Posterior cingulate gyrus (tissue), 11 donors: ENCODE measurements at regions not wholly inside any gene's neighbourhood (a gene's known extent, or its start where the extent isn't known, plus 50 kb on each side); places are given as distances from the start of the nearest gene placed in this dataset.
"Not testable (repeated sequence)": the region's sequence is repeated elsewhere in the genome, so short reads cannot be mapped to it uniquely, and the experiment has no call there.

Experiments
- DNase-seq, 10 donors: peaks; one replicate each; pipeline versions ENCODE4 v3.0.0 to v3.0.0-alpha.2; 2020 to 2021; ENCODE audit warnings: mixed read lengths in 3 of 10
- intact Hi-C: fragments of 100-400 bp; cut with DNase I; formaldehyde crosslinking; loops from one replicate; pipeline ENCODE4 v1.15.1; 2023

GRCh38 chr18:39602131-39602530 is 2036.5 kb upstream of the CELF4 start:
- DNase-seq: no peak
- intact Hi-C loops: no loop called here

DNA sequence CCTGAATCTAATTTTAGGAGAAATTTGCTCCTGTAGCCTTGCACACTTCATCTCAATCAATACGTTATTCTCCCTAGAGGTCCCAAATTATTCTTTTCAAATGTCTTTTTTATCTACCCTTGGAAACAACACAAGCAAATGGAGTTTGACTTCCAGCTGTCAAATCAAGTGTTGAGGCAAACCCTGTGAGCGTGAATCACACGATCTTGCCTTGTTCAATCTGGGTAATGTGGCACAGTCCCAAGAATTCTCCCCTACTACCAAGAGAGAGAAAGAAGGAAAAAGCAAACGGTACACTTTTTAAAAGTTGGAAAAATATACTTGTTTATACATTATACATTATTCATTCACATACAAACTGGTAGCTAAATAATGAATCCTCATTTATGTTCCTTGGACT is 2035.3 kb upstream of the CELF4 start:
- intact Hi-C loops: no loop called here
- no peak for DNase-seq

- intact Hi-C loops: no loop called here
- DNase-seq: no peak
Measured at GRCh38 chr18:39599251-39599650, 2033.7 kb upstream of the CELF4 start.

DNA sequence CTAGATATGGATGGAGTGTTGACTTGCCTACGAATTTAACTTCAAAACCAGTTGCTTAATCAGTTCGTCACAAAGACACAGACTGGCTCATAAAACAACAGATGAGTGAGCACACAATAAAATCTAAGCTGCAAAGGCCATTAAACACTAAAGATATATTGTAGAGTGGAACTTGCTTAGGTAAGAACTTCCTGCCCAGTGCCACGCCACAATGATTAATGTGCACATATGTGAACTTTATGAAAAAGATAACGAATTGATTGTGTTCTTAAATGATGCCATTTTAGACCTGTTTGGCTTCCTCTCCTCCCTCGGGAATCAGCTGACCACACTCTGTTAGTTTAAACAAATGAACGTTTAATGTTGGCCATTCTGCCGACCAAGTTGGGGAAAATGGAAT is 2031.3 kb upstream of the CELF4 start:
- intact Hi-C loops: no loop called here
- DNase-seq: no peak

DNA sequence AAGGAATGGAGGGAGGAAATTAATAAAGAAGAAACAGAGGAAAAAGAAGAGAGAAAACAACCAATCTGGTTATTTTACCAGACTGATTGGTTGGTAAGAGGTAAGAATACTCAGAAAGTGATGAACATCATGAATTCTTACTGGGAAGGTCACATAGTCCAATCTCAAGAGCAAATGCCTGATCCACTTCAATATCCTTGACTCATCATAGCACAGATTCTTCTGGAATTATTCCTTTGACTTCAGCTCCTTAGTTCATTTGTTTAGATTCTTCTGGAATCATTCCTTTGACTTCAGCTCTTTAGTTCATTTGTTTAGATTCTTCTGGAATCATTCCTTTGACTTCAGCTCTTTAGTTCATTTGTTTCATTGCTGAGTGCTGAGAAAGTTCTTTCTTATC is 2030.6 kb upstream of the CELF4 start:
- intact Hi-C loops: no loop called here
- no peak for DNase-seq

GRCh38 chr18:39594206-39594605 is 2028.6 kb upstream of the CELF4 start:
- DNase-seq: no peak
- intact Hi-C loops: no loop called here

GRCh38 chr18:39591649-39592048 is 2026.1 kb upstream of the CELF4 start:
- no peak for DNase-seq
- intact Hi-C loops: no loop called here

- DNase-seq: no peak
- intact Hi-C loops: no loop called here
Measured at GRCh38 chr18:39589496-39589895, 2023.9 kb upstream of the CELF4 start.

- DNase-seq: no peak
Measured at GRCh38 chr18:39587586-39587985, 2022.0 kb upstream of the CELF4 start.

GRCh38 chr18:39586741-39587140 is 2021.1 kb upstream of the CELF4 start:
- no peak for DNase-seq
- intact Hi-C loops: no loop called here

More at GRCh38 chr18:39587586-39587985, 2022.0 kb upstream of the CELF4 start:
- intact Hi-C loops: no loop called here

- DNase-seq: no peak
- intact Hi-C loops: no loop called here
Measured at GRCh38 chr18:39574897-39575296, 2009.3 kb upstream of the CELF4 start.

- intact Hi-C loops: no loop called here
- no peak for DNase-seq
Measured at GRCh38 chr18:39571511-39571910, 2005.9 kb upstream of the CELF4 start.

- DNase-seq, intact Hi-C loops: not testable (repeated sequence)
Measured at GRCh38 chr18:39565551-39566230, 2000.1 kb upstream of the CELF4 start.

DNA sequence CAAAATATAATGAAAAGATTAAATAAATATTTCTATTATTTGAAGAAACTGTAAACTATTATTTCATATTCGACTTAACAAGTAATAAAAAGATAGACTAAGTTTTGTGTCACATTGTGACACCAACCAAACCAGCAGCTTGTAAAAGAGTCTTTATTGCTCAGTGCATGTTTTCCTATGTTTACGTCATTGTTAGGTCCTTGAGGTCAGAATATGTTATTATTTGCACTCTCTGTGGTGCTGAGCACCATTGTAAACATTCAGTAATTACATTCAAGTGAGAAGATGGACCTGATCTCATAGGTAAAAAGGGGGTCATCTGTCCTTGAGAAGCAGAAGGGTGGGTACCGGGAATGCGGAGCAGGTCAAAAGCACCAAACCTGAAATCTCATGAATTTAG is 1999.1 kb upstream of the CELF4 start:
- intact Hi-C loops: no loop called here
- DNase-seq: no peak

- DNase-seq: no peak
- intact Hi-C loops: no loop called here
Measured at GRCh38 chr18:39561126-39561525, 1995.5 kb upstream of the CELF4 start.

- DNase-seq: no peak
- intact Hi-C loops: no loop called here
Measured at GRCh38 chr18:39558658-39559057, 1993.1 kb upstream of the CELF4 start.

DNA sequence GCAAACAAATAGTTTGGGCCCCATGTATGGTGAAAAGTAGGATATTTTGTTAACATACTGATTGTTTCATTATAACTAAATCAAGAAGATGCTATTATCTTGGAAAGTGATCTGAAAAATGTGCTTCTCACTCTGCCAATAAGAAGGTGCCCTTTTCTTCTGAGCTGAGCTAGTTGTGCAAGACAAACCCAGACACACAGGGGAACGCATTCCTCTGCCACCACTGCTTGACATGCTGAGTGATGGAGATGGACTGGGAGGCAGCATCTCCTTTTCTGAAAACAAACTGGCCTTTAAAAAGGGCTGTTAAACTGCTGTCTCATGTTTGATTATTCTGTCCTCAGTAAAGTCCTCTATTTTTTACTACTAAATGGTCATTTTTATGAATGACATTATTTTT is 1989.9 kb upstream of the CELF4 start:
- intact Hi-C loops: no loop called here
- DNase-seq: no peak

- DNase-seq: no peak
- intact Hi-C loops: no loop called here
Measured at GRCh38 chr18:39550701-39551100, 1985.1 kb upstream of the CELF4 start.

DNA sequence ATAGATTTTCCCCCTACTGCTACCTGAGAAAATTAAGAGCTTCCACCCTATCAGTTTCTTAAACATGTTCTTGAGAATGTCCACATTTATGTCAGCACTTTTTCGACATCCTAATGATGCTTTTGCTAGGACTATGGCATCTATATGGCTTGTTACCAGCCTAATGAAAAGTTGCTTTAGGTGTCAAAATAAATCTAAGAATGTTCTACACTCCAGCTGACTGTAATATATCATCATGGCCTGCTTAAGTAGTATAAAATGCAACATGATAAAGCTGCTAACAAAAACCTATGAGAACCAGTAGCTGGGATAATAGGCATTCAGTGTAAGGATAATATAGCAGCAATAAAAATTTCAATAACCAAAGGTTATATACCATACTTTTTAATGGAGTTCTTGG is 1983.5 kb upstream of the CELF4 start:
- intact Hi-C loops: no loop called here
- DNase-seq: no peak

DNA sequence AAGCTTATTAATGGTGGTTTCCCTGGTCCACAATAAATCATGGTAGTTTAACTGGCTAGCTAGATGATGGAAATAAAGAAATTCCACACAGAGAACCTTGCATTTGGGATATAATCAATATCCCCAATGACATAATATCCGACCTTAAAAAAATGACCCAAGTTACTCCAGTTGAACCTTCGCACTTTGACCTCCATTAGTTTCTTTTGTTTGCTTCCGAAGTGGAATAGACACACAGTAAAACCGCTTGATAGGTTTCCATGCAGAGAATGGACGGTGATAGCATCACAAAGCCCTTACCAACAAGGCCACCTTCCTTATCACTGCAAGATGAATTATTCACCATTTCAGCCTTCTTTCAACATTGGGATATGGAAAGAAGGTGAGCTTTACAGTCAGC is 1966.1 kb upstream of the CELF4 start:
- DNase-seq: no peak
- intact Hi-C loops: no loop called here

DNA sequence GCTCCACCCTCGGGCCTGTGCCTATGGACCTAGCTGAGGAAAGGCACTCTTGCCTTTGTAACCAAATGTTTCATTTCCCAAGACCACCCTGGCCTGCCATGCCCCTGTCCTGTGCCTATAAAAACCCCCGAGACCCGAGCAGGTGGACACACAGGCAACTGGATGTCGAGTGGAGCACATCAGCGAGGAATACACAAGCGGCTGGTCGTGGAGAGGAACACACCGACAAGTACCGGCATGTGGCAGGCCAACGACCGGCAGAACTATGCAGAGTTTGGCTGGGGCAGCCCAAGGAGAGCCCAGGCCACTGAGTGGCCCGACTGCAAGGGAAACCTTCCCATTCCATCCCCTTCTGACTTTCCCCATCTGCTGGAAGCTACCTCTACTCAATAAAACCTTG is 1963.8 kb upstream of the CELF4 start:
- DNase-seq: peak in 2 of 10 donors; percentile 67 to 70
- intact Hi-C loops: no loop called here

- intact Hi-C loops: no loop called here
- no peak for DNase-seq
Measured at GRCh38 chr18:39527465-39527864, 1961.9 kb upstream of the CELF4 start.

DNA sequence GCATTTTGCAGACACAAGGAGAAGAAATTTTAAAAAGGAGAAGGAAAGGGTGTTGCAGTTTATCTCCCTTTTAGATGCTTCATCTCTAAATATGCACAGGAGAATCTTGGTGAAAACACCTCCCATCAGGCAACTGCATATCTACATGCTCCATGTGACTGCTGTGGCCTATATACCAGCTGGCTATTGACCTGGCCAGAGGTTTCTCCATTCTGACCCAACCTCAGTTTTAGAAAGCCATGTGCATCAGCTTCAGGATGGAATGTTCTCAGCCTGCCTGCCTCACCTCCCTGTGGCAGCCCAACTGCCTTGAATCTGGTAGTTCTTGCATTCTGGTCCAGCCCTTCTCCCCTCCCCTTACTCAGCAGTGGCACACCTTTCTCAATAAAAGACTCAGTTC is 1958.8 kb upstream of the CELF4 start:
- DNase-seq: no peak
- intact Hi-C loops: no loop called here
